Endothelial cell (in vitro differentiated cells): ENCODE measurements at regions not wholly inside any gene's neighbourhood (a gene's known extent, or its start where the extent isn't known, plus 50 kb on each side); places are given as distances from the start of the nearest gene placed in this dataset.

ENCODE experiments used
- DNase-seq: peaks from one replicate; pipeline ENCODE4 v3.0.0; 2021; ENCODE audit warnings: low spot score
- H3K27ac Mint-ChIP-seq: one replicate; pipeline ENCODE4 v1.8.0; 2021; ENCODE audit warnings: mixed read lengths, inconsistent platforms; ENCODE audit not compliant: unreplicated experiment
- H3K27me3 Mint-ChIP-seq: one replicate; pipeline ENCODE4 v1.8.0; 2021; ENCODE audit warnings: mild to moderate bottlenecking, moderate library complexity, mixed read lengths, inconsistent platforms; ENCODE audit not compliant: unreplicated experiment
- H3K36me3 Mint-ChIP-seq: one replicate; pipeline ENCODE4 v1.8.0; 2021; ENCODE audit warnings: mild to moderate bottlenecking, low read depth, mixed read lengths, inconsistent platforms; ENCODE audit not compliant: unreplicated experiment
- H3K4me1 Mint-ChIP-seq: one replicate; pipeline ENCODE4 v1.8.0; 2021; ENCODE audit warnings: mild to moderate bottlenecking, mixed read lengths, inconsistent platforms; ENCODE audit not compliant: unreplicated experiment
- H3K4me3 Mint-ChIP-seq: one replicate; pipeline ENCODE4 v1.8.0; 2021; ENCODE audit warnings: mild to moderate bottlenecking, mixed read lengths, inconsistent platforms; ENCODE audit not compliant: unreplicated experiment
- H3K9me3 Mint-ChIP-seq: one replicate; pipeline ENCODE4 v1.8.0; 2021; ENCODE audit warnings: mixed read lengths, inconsistent platforms; ENCODE audit not compliant: unreplicated experiment
- CTCF ChIP-seq: fragments of 200-600 bp; sonication (generic); IDR thresholded peaks from one replicate; pipeline ENCODE4 v1.5.0; 2021; ENCODE audit warnings: antibody characterized with exemption; ENCODE audit not compliant: unreplicated experiment

DNA sequence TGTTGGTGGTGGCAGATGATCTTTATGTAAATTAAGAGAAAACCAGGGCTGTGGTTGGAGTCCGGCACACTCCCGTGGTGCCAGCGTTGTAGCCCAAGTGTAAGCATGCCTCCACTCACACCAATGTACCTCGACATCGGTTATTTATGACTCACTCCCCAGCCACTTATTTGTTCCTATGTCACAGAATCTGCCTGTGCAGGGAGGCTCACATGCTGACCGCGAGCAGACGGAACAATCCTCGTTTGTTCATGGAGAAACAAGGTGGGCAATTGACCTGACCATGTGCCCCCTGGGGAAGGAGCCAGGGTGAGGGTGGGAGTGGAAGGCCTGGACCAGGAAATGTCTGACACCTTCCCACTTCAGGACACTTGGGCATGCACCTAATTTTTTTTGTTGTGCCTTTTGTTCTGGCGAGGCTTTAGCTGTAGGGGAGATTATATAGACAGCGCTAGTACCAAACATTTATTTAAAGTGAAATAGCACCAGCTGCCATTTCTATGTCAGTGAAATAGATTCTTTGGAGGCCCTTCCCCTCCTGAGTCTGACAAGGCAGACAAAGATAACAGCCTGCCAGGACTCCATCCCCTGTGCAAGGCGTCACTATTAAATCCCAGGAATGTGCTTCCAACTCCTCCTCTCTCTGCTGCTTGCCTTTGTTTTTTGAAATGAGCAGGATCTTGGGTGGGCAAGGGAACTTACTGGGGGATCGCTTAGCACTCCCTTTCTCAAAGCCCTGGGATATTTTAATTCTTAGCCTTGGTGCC, 394.2 kb downstream of the FGF9 start:
- DNase-seq: no peak
- Mint-ChIP-seq H3K27ac (no peak overlapping the region), H3K4me1 (peaks cover 13% of the 10 kb centered on the region), H3K27me3 (no peaks in the 10 kb centered on the region), H3K36me3 (no peaks in the 10 kb centered on the region), H3K4me3 (no peak overlapping the region), H3K9me3 (no peaks in the 10 kb centered on the region)
- no peak for TF ChIP-seq CTCF

GRCh38 chr13:22073718-22074117, 402.8 kb downstream of the FGF9 start:
- Mint-ChIP-seq H3K27me3 (peaks cover 2% of the 10 kb centered on the region), H3K36me3 (no peaks in the 10 kb centered on the region), H3K9me3 (no peaks in the 10 kb centered on the region), H3K4me1 (peaks cover 5% of the 10 kb centered on the region), H3K27ac (no peak overlapping the region), H3K4me3 (no peak overlapping the region)
- no peak for DNase-seq
- TF ChIP-seq CTCF: no peak

- no peak for DNase-seq
- TF ChIP-seq CTCF: no peak
- H3K27me3 Mint-ChIP-seq: peaks cover 2% of the 10 kb centered on the region
- peaks cover 5% of the 10 kb centered on the region for H3K4me1 Mint-ChIP-seq
- no peak overlapping the region for H3K27ac Mint-ChIP-seq
- H3K9me3 Mint-ChIP-seq: no peaks in the 10 kb centered on the region
- H3K4me3 Mint-ChIP-seq: no peak overlapping the region
- no peaks in the 10 kb centered on the region for H3K36me3 Mint-ChIP-seq
These were observed 403.5 kb downstream of the FGF9 start for GRCh38 chr13:22074403-22074802.

- Mint-ChIP-seq H3K27ac (no peak overlapping the region), H3K27me3 (peaks cover 2% of the 10 kb centered on the region), H3K4me1 (peaks cover 2% of the 10 kb centered on the region), H3K4me3 (no peak overlapping the region), H3K9me3 (no peaks in the 10 kb centered on the region), H3K36me3 (no peaks in the 10 kb centered on the region)
- DNase-seq: no peak
- TF ChIP-seq CTCF: no peak
These were observed 405.8 kb downstream of the FGF9 start for GRCh38 chr13:22076658-22077057.

GRCh38 chr13:22077205-22077683, 406.4 kb downstream of the FGF9 start:
- no peak for DNase-seq
- no peak for TF ChIP-seq CTCF
- peaks cover 2% of the 10 kb centered on the region for H3K4me1 Mint-ChIP-seq
- H3K9me3 Mint-ChIP-seq: no peaks in the 10 kb centered on the region
- H3K27ac Mint-ChIP-seq: no peak overlapping the region
- no peaks in the 10 kb centered on the region for H3K36me3 Mint-ChIP-seq
- H3K27me3 Mint-ChIP-seq: peaks cover 2% of the 10 kb centered on the region
- H3K4me3 Mint-ChIP-seq: no peak overlapping the region
